ENCODE measurements at regions not wholly inside any gene's neighbourhood (a gene's known extent, or its start where the extent isn't known, plus 50 kb on each side); places are given as distances from the start of the nearest gene placed in this dataset.

GRCh38 chr6:166786704-166787293 is 159.7 kb upstream of the RPS6KA2 start:
- TF ChIP-seq POLR2AphosphoS5 (IDR thresholded peaks at IDR 0.05; ENCODE audit: insufficient read depth, low read depth, low read length) (no peak), JUN (IDR thresholded peaks at IDR 0.05; ENCODE audit: borderline replicate concordance, insufficient read depth, insufficient read length, low read depth) (no peak), CTCF (IDR thresholded peaks at IDR 0.05; ENCODE audit: extremely low read depth in 1 of 2, insufficient read depth in 1 of 2, low read depth in 1 of 2, low read length in 2 of 2) (peak; percentile 49 to 50), EZH2 (IDR thresholded peaks at IDR 0.05; ENCODE audit: borderline replicate concordance, low read depth, low read length, severe bottlenecking) (no peak), POLR2A (IDR thresholded peaks at IDR 0.05; ENCODE audit: low read depth, low read length) (no peak), MYC (IDR thresholded peaks at IDR 0.05; ENCODE audit: low read depth, low read length) (no peak), GATA2 (IDR thresholded peaks at IDR 0.05; ENCODE audit: insufficient read depth, insufficient read length, low read depth, low read length) (no peak), MAX (IDR thresholded peaks at IDR 0.05; ENCODE audit: insufficient read depth, insufficient read length) (no peak)

Data from endothelial cell of umbilical vein (primary cell).